ENCODE measurements at regions not wholly inside any gene's neighbourhood (a gene's known extent, or its start where the extent isn't known, plus 50 kb on each side); places are given as distances from the start of the nearest gene placed in this dataset.
A peak's percentile ranks its signal among the peaks of the same experiment; 100 is the strongest.

GRCh38 chr10:109191823-109192222, 731.5 kb downstream of the XPNPEP1 start:
- no peak overlapping the region for H3K4me3 ChIP-seq (ENCODE audit: low read depth, low read length)
- peaks cover 6% of the 10 kb centered on the region; the same call in 1 of the 2 replicates for H3K9me3 ChIP-seq (ENCODE audit: control insufficient read depth, insufficient read depth, low read length)
- TF ChIP-seq CTCF (IDR thresholded peaks at IDR 0.05; ENCODE audit: low read depth, low read length) = no peak
- POLR2A ChIA-PET = no interaction called here
- CTCF ChIA-PET = no interaction called here
- H3K27ac ChIP-seq (ENCODE audit: low read depth, low read length) = no peak overlapping the region
- no peak for DNase-seq (ENCODE audit: low read depth, low spot score)
- H3K27me3 ChIP-seq (ENCODE audit: control insufficient read depth, insufficient read depth, low read length) = no peaks in the 10 kb centered on the region

- peaks cover 6% of the 10 kb centered on the region; the same call in 1 of the 2 replicates for H3K9me3 ChIP-seq (ENCODE audit: control insufficient read depth, insufficient read depth, low read length)
- no peaks in the 10 kb centered on the region for H3K27me3 ChIP-seq (ENCODE audit: control insufficient read depth, insufficient read depth, low read length)
- H3K27ac ChIP-seq (ENCODE audit: low read depth, low read length) = no peak overlapping the region
- no peak for TF ChIP-seq CTCF (IDR thresholded peaks at IDR 0.05; ENCODE audit: low read depth, low read length)
- CTCF ChIA-PET = no interaction called here
- no peak for DNase-seq (ENCODE audit: low read depth, low spot score)
- no peak overlapping the region for H3K4me3 ChIP-seq (ENCODE audit: low read depth, low read length)
- POLR2A ChIA-PET = no interaction called here
Observed at GRCh38 chr10:109191341-109191740, 732.0 kb downstream of the XPNPEP1 start.

GRCh38 chr10:109187677-109188076, 735.6 kb downstream of the XPNPEP1 start:
- DNase-seq (ENCODE audit: low read depth, low spot score) = peak; percentile 81
- no peak for TF ChIP-seq CTCF (IDR thresholded peaks at IDR 0.05; ENCODE audit: low read depth, low read length)
- H3K9me3 ChIP-seq (ENCODE audit: control insufficient read depth, insufficient read depth, low read length) = peaks cover 10% of the 10 kb centered on the region
- POLR2A ChIA-PET = no interaction called here
- no peak overlapping the region for H3K4me3 ChIP-seq (ENCODE audit: low read depth, low read length)
- H3K27ac ChIP-seq (ENCODE audit: low read depth, low read length) = no peak overlapping the region
- CTCF ChIA-PET = interaction anchor here (0.9 kb wide), 1 partner anchor 12 kb away, joined by 3 read pairs; no protein-coding TSS in a partner anchor
- H3K27me3 ChIP-seq (ENCODE audit: control insufficient read depth, insufficient read depth, low read length) = no peaks in the 10 kb centered on the region

GRCh38 chr10:109183366-109183765, 739.9 kb downstream of the XPNPEP1 start:
- Histone ChIP-seq H3K4me3 (ENCODE audit: low read depth, low read length) (no peak overlapping the region), H3K9me3 (ENCODE audit: control insufficient read depth, insufficient read depth, low read length) (peaks cover 4% of the 10 kb centered on the region), H3K27ac (ENCODE audit: low read depth, low read length) (no peak overlapping the region), H3K27me3 (ENCODE audit: control insufficient read depth, insufficient read depth, low read length) (no peaks in the 10 kb centered on the region)
- POLR2A ChIA-PET = no interaction called here
- CTCF ChIA-PET = no interaction called here
- TF ChIP-seq CTCF (IDR thresholded peaks at IDR 0.05; ENCODE audit: low read depth, low read length) = no peak
- DNase-seq (ENCODE audit: low read depth, low spot score) = no peak

DNA sequence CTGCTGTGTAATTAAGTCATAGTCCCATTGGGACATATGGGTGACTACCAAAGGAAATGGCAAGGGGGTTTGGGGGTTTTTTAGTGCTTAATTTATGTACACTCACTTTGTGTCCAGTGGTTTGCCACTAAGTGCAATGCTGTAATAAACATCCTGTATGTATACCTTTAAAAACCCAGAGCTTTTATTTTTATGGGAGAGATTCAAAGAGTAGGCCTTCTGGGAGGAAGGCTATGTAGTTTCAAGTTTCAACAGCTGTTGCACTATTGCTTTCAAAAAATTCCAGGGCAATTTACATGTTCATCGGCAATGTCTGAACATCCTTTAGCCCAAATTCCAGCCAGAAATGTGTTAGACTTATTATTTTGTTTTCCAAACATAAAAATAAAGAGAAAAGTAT, 744.7 kb downstream of the XPNPEP1 start:
- Histone ChIP-seq H3K27me3 (ENCODE audit: control insufficient read depth, insufficient read depth, low read length) (no peaks in the 10 kb centered on the region), H3K27ac (ENCODE audit: low read depth, low read length) (no peak overlapping the region), H3K4me3 (ENCODE audit: low read depth, low read length) (no peak overlapping the region), H3K9me3 (ENCODE audit: control insufficient read depth, insufficient read depth, low read length) (no peaks in the 10 kb centered on the region; the same call in 1 of the 2 replicates)
- no peak for TF ChIP-seq CTCF (IDR thresholded peaks at IDR 0.05; ENCODE audit: low read depth, low read length)
- ChIA-PET CTCF (no interaction called here), POLR2A (no interaction called here)
- no peak for DNase-seq (ENCODE audit: low read depth, low spot score)
